Liver (tissue), 7 donors: ENCODE measurements at regions not wholly inside any gene's neighbourhood (a gene's known extent, or its start where the extent isn't known, plus 50 kb on each side); places are given as distances from the start of the nearest gene placed in this dataset.
"Not testable (repeated sequence)": the region's sequence is repeated elsewhere in the genome, so short reads cannot be mapped to it uniquely, and the experiment has no call there.

ENCODE experiments used
- DNase-seq: peaks from one replicate; pipeline ENCODE4 v3.0.0-alpha.2; 2017; ENCODE audit warnings: low spot score
- H3K27ac ChIP-seq, 2 donors: one replicate each; pipeline ENCODE4 v1.7.0; 2013; ENCODE audit warnings: inconsistent platforms in 2 of 2, low read length in 2 of 2, control low read depth in 1 of 2, low read depth in 1 of 2, mild to moderate bottlenecking in 1 of 2
- H3K27me3 ChIP-seq, 4 donors: one replicate each; pipeline versions ENCODE4 v1.6.1 to v1.7.0; 2013; ENCODE audit warnings: low read length in 3 of 4, inconsistent platforms in 1 of 4, mild to moderate bottlenecking in 1 of 4, moderate library complexity in 1 of 4; ENCODE audit not compliant: control insufficient read depth in 4 of 4, insufficient read depth in 4 of 4
- H3K36me3 ChIP-seq, 4 donors: one replicate each; pipeline versions ENCODE4 v1.6.1 to v1.7.0; 2013; ENCODE audit warnings: low read length in 3 of 4, mild to moderate bottlenecking in 3 of 4, low read depth in 1 of 4, moderate library complexity in 1 of 4; ENCODE audit not compliant: control insufficient read depth in 4 of 4, insufficient read depth in 3 of 4
- H3K4me1 ChIP-seq, 4 donors: one replicate each; pipeline versions ENCODE4 v1.6.1 to v1.7.0; 2013; ENCODE audit warnings: low read length in 3 of 4, mild to moderate bottlenecking in 3 of 4, moderate library complexity in 1 of 4; ENCODE audit not compliant: control insufficient read depth in 4 of 4, insufficient read depth in 4 of 4
- H3K4me3 ChIP-seq, 3 donors: one replicate each; pipeline versions ENCODE4 v1.6.1 to v1.7.0; 2013; ENCODE audit warnings: low read length in 3 of 3, control low read depth in 1 of 3, low read depth in 1 of 3, mild to moderate bottlenecking in 1 of 3
- H3K9ac ChIP-seq, 2 donors: one replicate each; pipeline ENCODE4 v1.7.0; 2013; ENCODE audit warnings: low read length in 2 of 2, mild to moderate bottlenecking in 2 of 2, moderate library complexity in 2 of 2, control low read depth in 1 of 2, low read depth in 1 of 2
- H3K9me3 ChIP-seq, 4 donors: one replicate each; pipeline versions ENCODE4 v1.6.1 to v1.7.0; 2013; ENCODE audit warnings: low read length in 3 of 4; ENCODE audit not compliant: control insufficient read depth in 4 of 4
- ATF3 ChIP-seq: IDR thresholded peaks from 2 replicates; pipeline ENCODE4 v1.6.1; 2016; ENCODE audit warnings: antibody characterized with exemption
- CTCF ChIP-seq: fragments of 150-350 bp; IDR thresholded peaks from 2 replicates; pipeline ENCODE4 v1.5.1; 2017; ENCODE audit warnings: improper control_type of control experiment, low read depth, low read length; ENCODE audit not compliant: missing input control
- EGR1 ChIP-seq, 2 donors: IDR thresholded peaks; 2 replicates each; pipeline ENCODE4 v1.6.1; 2016 to 2018; ENCODE audit warnings: antibody characterized with exemption in 2 of 2, low read depth in 2 of 2
- FOXA1 ChIP-seq: IDR thresholded peaks from 2 replicates; pipeline ENCODE4 v1.6.1; 2016; ENCODE audit warnings: antibody characterized with exemption
- GABPA ChIP-seq, 2 donors: IDR thresholded peaks in 1 of 2; conservative IDR thresholded peaks in 1 of 2; 2 replicates each; pipeline ENCODE4 v1.6.1; 2016; ENCODE audit warnings: antibody characterized with exemption in 2 of 2, mild to moderate bottlenecking in 1 of 2, moderate library complexity in 1 of 2
- HNF4A ChIP-seq, 2 donors: conservative IDR thresholded peaks; 2 replicates each; pipeline ENCODE4 v1.6.1; 2016; ENCODE audit warnings: antibody characterized with exemption in 2 of 2, mild to moderate bottlenecking in 2 of 2
- HNF4G ChIP-seq: IDR thresholded peaks from 2 replicates; pipeline ENCODE4 v1.6.1; 2016; ENCODE audit warnings: antibody characterized with exemption
- JUND ChIP-seq, 2 donors: IDR thresholded peaks; 2 replicates each; pipeline ENCODE4 v1.6.1; 2016; ENCODE audit warnings: antibody characterized with exemption in 2 of 2
- MAX ChIP-seq: IDR thresholded peaks from 2 replicates; pipeline ENCODE4 v1.6.1; 2016; ENCODE audit warnings: antibody characterized with exemption
- NR2F2 ChIP-seq: IDR thresholded peaks from 2 replicates; pipeline ENCODE4 v1.6.1; 2016; ENCODE audit warnings: antibody characterized with exemption
- RAD21 ChIP-seq, 2 donors: IDR thresholded peaks; 2 replicates each; pipeline ENCODE4 v1.6.1; 2016; ENCODE audit warnings: antibody characterized with exemption in 2 of 2, mild to moderate bottlenecking in 2 of 2
- REST ChIP-seq: IDR thresholded peaks from 2 replicates; pipeline ENCODE4 v1.6.1; 2016; ENCODE audit warnings: antibody characterized with exemption, mild to moderate bottlenecking
- RXRA ChIP-seq, 2 donors: IDR thresholded peaks; 2 replicates each; pipeline ENCODE4 v1.6.1; 2017 to 2018; ENCODE audit warnings: antibody characterized with exemption in 2 of 2, mild to moderate bottlenecking in 1 of 2
- SP1 ChIP-seq: IDR thresholded peaks from 2 replicates; pipeline ENCODE4 v1.6.1; 2018; ENCODE audit warnings: antibody characterized with exemption, mild to moderate bottlenecking
- ZBTB33 ChIP-seq: IDR thresholded peaks from 2 replicates; pipeline ENCODE4 v1.6.1; 2016; ENCODE audit warnings: antibody characterized with exemption
- donor health status: healthy.
- donor health status: healthy.
- donor health status: healthy.
- donor health status: healthy.

- Histone ChIP-seq H3K9ac (no peak overlapping the region), H3K4me1 (no peaks in the 10 kb centered on the region), H3K27me3 (no peaks in the 10 kb centered on the region), H3K4me3 (no peak overlapping the region), H3K36me3 (no peaks in the 10 kb centered on the region), H3K27ac (no peak overlapping the region), H3K9me3 (no peaks in the 10 kb centered on the region)
- DNase-seq, result no peak
- TF ChIP-seq CTCF (no peak), HNF4A (conservative IDR thresholded peaks at IDR 0.05) (no peak), FOXA1 (no peak), ZBTB33 (no peak), JUND (IDR thresholded peaks at IDR 0.05) (no peak), ATF3 (no peak), GABPA (IDR thresholded peaks at IDR 0.05 in 1 of 2, conservative IDR thresholded peaks at IDR 0.05 in 1 of 2) (no peak), REST (no peak), HNF4G (no peak), NR2F2 (no peak), SP1 (no peak), EGR1 (IDR thresholded peaks at IDR 0.05; ENCODE audit: low read depth in 2 of 2) (no peak), MAX (no peak), RXRA (IDR thresholded peaks at IDR 0.05) (no peak), RAD21 (IDR thresholded peaks at IDR 0.05) (no peak)
Observed at GRCh38 chr9:82135106-82135505, 146.5 kb downstream of the SPATA31D1 start.

GRCh38 chr9:82138081-82138480 is 149.5 kb downstream of the SPATA31D1 start:
- H3K9ac ChIP-seq, H3K4me1 ChIP-seq, DNase-seq, H3K9me3 ChIP-seq, H3K36me3 ChIP-seq, H3K27me3 ChIP-seq, H3K27ac ChIP-seq, H3K4me3 ChIP-seq: not testable (repeated sequence)
